ENCODE measurements at regions not wholly inside any gene's neighbourhood (a gene's known extent, or its start where the extent isn't known, plus 50 kb on each side); places are given as distances from the start of the nearest gene placed in this dataset.
"Not testable (repeated sequence)": the region's sequence is repeated elsewhere in the genome, so short reads cannot be mapped to it uniquely, and the experiment has no call there.

DNA sequence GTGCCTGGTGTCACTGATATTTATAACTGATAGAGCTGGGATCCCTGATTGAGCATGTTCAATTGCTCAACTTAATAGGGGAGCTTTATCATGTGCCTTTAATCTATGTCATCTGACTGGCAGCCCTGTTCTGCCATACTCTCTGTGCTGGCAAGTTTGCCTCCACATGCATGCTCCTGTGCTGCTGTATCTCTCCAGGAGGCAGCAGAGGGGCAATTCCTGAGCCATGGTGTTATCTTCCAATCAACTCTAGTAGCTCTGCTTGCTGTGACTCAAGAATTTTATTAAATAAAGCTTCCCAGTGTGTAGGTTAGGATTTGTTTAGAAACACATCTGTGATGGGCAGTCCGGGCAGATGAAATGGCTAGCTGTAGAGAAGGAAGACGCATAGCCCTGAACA is 642.0 kb downstream of the KIF4B start:
- Histone ChIP-seq H3K79me2 (ENCODE audit: insufficient read depth, low read length) (no peaks in the 10 kb centered on the region), H2AFZ (ENCODE audit: low read depth, low read length) (no peak overlapping the region), H3K27ac (ENCODE audit: low read length) (no peak overlapping the region), H4K20me1 (ENCODE audit: insufficient read depth, low read length) (no peaks in the 10 kb centered on the region), H3K4me2 (ENCODE audit: insufficient read depth, low read length) (no peak overlapping the region), H3K4me3 (ENCODE audit: low read depth in 1 of 2, low read length in 2 of 2) (no peak overlapping the region), H3K9ac (ENCODE audit: low read depth, low read length) (no peak overlapping the region), H3K36me3 (ENCODE audit: insufficient read depth, low read length) (no peaks in the 10 kb centered on the region), H3K27me3 (ENCODE audit: insufficient read depth, low read length, poor library complexity) (no peaks in the 10 kb centered on the region), H3K4me1 (ENCODE audit: insufficient read depth, low read length) (no peaks in the 10 kb centered on the region), H3K9me3 (ENCODE audit: insufficient read depth, low read length, severe bottlenecking) (no peaks in the 10 kb centered on the region)
- no peak for ATAC-seq (ENCODE audit: insufficient read depth, low read depth)
- no peak for DNase-seq
- TF ChIP-seq, protein P1, sequence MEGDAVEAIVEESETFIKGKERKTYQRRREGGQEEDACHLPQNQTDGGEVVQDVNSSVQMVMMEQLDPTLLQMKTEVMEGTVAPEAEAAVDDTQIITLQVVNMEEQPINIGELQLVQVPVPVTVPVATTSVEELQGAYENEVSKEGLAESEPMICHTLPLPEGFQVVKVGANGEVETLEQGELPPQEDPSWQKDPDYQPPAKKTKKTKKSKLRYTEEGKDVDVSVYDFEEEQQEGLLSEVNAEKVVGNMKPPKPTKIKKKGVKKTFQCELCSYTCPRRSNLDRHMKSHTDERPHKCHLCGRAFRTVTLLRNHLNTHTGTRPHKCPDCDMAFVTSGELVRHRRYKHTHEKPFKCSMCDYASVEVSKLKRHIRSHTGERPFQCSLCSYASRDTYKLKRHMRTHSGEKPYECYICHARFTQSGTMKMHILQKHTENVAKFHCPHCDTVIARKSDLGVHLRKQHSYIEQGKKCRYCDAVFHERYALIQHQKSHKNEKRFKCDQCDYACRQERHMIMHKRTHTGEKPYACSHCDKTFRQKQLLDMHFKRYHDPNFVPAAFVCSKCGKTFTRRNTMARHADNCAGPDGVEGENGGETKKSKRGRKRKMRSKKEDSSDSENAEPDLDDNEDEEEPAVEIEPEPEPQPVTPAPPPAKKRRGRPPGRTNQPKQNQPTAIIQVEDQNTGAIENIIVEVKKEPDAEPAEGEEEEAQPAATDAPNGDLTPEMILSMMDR (IDR thresholded peaks at IDR 0.05; ENCODE audit: borderline replicate concordance, extremely low read depth, low read length, poor library complexity, severe bottlenecking): no peak
- no peak for TF ChIP-seq EZH2 (IDR thresholded peaks at IDR 0.05; ENCODE audit: borderline replicate concordance, low read depth, low read length, severe bottlenecking)

DNA sequence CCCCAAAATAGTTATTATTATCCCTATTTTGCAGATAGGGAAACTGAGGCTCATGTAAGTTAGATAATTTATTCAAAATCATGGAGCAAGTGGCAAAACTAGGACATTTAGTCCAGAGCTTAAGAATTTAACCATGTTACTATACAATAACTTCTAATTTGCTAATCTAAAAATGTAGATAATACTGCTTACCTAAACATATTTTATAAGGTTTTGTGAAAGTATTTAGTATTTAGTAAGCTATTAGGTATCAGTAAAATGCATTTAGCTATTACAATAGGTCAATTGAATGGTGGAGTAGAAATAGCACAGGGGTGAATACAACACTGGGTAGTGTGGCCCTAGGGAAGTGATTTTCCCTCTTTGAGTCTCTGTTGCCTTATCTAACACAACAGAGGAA is 648.3 kb downstream of the KIF4B start:
- Histone ChIP-seq H3K36me3 (ENCODE audit: insufficient read depth, low read length) (no peaks in the 10 kb centered on the region), H3K4me1 (ENCODE audit: insufficient read depth, low read length) (no peaks in the 10 kb centered on the region), H4K20me1 (ENCODE audit: insufficient read depth, low read length) (no peaks in the 10 kb centered on the region), H3K27ac (ENCODE audit: low read length) (no peak overlapping the region), H3K79me2 (ENCODE audit: insufficient read depth, low read length) (no peaks in the 10 kb centered on the region), H3K27me3 (ENCODE audit: insufficient read depth, low read length, poor library complexity) (peaks cover 2% of the 10 kb centered on the region), H3K4me3 (ENCODE audit: low read depth in 1 of 2, low read length in 2 of 2) (no peak overlapping the region), H3K9me3 (ENCODE audit: insufficient read depth, low read length, severe bottlenecking) (no peaks in the 10 kb centered on the region), H2AFZ (ENCODE audit: low read depth, low read length) (no peak overlapping the region), H3K9ac (ENCODE audit: low read depth, low read length) (no peak overlapping the region), H3K4me2 (ENCODE audit: insufficient read depth, low read length) (no peak overlapping the region)
- DNase-seq (no peak), ATAC-seq (ENCODE audit: insufficient read depth, low read depth) (no peak)
- no peak for TF ChIP-seq EZH2 (IDR thresholded peaks at IDR 0.05; ENCODE audit: borderline replicate concordance, low read depth, low read length, severe bottlenecking)
- TF ChIP-seq, protein P1 (IDR thresholded peaks at IDR 0.05; ENCODE audit: borderline replicate concordance, extremely low read depth, low read length, poor library complexity, severe bottlenecking): no peak

DNA sequence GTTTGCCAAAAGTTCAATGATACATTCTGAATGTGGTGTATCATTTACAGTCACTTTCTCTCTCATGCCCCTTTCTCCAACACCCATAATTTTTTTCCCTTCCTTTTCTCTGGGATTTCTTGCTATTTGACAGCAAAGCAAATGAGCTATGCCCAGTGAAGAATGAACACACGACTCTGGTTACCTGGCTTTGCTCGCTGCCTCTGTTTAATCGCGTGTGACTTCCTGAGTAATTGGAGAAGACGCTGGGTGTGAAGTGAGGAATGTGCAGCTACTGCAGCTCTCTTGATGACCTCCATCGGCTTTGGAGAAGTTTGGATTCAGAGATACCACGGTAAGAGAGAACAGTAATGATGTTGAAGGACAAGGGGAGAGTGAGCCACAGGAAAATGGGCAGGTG is 651.8 kb downstream of the KIF4B start:
- Histone ChIP-seq H3K9me3 (ENCODE audit: insufficient read depth, low read length, severe bottlenecking) (no peaks in the 10 kb centered on the region), H3K36me3 (ENCODE audit: insufficient read depth, low read length) (no peaks in the 10 kb centered on the region)
- no peak for ATAC-seq (ENCODE audit: insufficient read depth, low read depth)

DNA sequence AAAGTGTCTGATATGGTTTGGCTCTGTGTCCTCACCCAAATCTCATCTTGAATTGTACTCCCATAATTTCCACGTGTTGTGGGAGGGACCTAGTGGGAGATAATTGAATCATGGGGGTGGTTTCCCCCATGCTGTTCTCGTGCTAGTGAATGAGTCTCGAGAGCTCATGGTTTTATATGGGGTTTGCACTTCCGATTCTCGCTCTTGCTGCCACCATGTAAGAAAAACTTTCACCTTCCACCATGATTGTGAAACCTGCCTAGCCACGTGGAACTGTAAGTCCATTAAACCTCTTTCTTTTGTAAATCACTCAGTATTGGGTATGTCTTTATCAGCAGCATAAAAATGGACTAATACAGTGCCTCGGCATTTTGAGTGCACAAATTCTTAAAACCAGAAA is 655.0 kb upstream of the SGCD start:
- H2AFZ ChIP-seq (ENCODE audit: low read depth, low read length); H3K4me1 ChIP-seq (ENCODE audit: insufficient read depth, low read length); H3K27ac ChIP-seq (ENCODE audit: low read length); H3K27me3 ChIP-seq (ENCODE audit: insufficient read depth, low read length, poor library complexity); H3K9me3 ChIP-seq (ENCODE audit: insufficient read depth, low read length, severe bottlenecking); DNase-seq; H4K20me1 ChIP-seq (ENCODE audit: insufficient read depth, low read length); H3K79me2 ChIP-seq (ENCODE audit: insufficient read depth, low read length); ATAC-seq (ENCODE audit: insufficient read depth, low read depth); H3K4me3 ChIP-seq (ENCODE audit: low read depth in 1 of 2, low read length in 2 of 2); H3K36me3 ChIP-seq (ENCODE audit: insufficient read depth, low read length); H3K4me2 ChIP-seq (ENCODE audit: insufficient read depth, low read length); H3K9ac ChIP-seq (ENCODE audit: low read depth, low read length): not testable (repeated sequence)

More for the DNA sequence above, 651.8 kb downstream of the KIF4B start:
- no peak overlapping the region for H3K9ac ChIP-seq (ENCODE audit: low read depth, low read length)
- TF ChIP-seq, protein P1 (IDR thresholded peaks at IDR 0.05; ENCODE audit: borderline replicate concordance, extremely low read depth, low read length, poor library complexity, severe bottlenecking): no peak
- TF ChIP-seq EZH2 (IDR thresholded peaks at IDR 0.05; ENCODE audit: borderline replicate concordance, low read depth, low read length, severe bottlenecking): no peak
- no peak overlapping the region for H2AFZ ChIP-seq (ENCODE audit: low read depth, low read length)
- no peaks in the 10 kb centered on the region for H4K20me1 ChIP-seq (ENCODE audit: insufficient read depth, low read length)
- H3K4me1 ChIP-seq (ENCODE audit: insufficient read depth, low read length): no peaks in the 10 kb centered on the region
- H3K27me3 ChIP-seq (ENCODE audit: insufficient read depth, low read length, poor library complexity): peaks cover 2% of the 10 kb centered on the region
- no peak overlapping the region for H3K4me2 ChIP-seq (ENCODE audit: insufficient read depth, low read length)
- no peak for DNase-seq
- H3K4me3 ChIP-seq (ENCODE audit: low read depth in 1 of 2, low read length in 2 of 2): no peak overlapping the region
- H3K79me2 ChIP-seq (ENCODE audit: insufficient read depth, low read length): no peaks in the 10 kb centered on the region
- no peak overlapping the region for H3K27ac ChIP-seq (ENCODE audit: low read length)

All from DND-41 (cell line).